ENCODE measurements at regions not wholly inside any gene's neighbourhood (a gene's known extent, or its start where the extent isn't known, plus 50 kb on each side); places are given as distances from the start of the nearest gene placed in this dataset.

DNA sequence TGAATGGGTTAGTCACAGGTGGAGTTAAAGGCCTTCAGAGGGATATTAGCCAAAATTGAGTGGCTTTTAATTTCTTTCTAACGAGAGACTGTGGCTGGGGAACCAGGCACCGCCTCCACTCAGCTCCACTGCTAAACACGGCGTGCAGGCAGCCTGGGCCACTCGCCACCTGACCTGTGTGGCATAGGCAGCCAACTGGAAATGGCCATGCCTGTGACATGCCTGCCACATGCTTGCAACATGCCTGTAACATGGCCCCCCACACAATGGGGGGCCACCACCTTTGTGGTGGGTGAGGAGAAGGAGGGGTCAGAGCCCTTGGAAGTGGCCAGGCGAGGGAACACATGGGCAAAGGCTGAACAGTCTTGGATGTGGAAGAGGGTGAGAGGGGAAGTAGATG, 60.1 kb upstream of the PAX2 start:
- H3K36me3 ChIP-seq: no peaks in the 10 kb centered on the region
- H3K9me3 ChIP-seq: no peaks in the 10 kb centered on the region
- intact Hi-C loops (cut with DNase I): no loop called here
- H3K4me3 ChIP-seq: no peak overlapping the region
- TF ChIP-seq POLR2AphosphoS5 (IDR thresholded peaks at IDR 0.05) (no peak), EP300 (IDR thresholded peaks at IDR 0.05) (no peak), POLR2A (IDR thresholded peaks at IDR 0.05; ENCODE audit: low read depth) (no peak)
- TF ChIP-seq, protein P1, sequence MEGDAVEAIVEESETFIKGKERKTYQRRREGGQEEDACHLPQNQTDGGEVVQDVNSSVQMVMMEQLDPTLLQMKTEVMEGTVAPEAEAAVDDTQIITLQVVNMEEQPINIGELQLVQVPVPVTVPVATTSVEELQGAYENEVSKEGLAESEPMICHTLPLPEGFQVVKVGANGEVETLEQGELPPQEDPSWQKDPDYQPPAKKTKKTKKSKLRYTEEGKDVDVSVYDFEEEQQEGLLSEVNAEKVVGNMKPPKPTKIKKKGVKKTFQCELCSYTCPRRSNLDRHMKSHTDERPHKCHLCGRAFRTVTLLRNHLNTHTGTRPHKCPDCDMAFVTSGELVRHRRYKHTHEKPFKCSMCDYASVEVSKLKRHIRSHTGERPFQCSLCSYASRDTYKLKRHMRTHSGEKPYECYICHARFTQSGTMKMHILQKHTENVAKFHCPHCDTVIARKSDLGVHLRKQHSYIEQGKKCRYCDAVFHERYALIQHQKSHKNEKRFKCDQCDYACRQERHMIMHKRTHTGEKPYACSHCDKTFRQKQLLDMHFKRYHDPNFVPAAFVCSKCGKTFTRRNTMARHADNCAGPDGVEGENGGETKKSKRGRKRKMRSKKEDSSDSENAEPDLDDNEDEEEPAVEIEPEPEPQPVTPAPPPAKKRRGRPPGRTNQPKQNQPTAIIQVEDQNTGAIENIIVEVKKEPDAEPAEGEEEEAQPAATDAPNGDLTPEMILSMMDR (IDR thresholded peaks at IDR 0.05): no peak
- H3K27ac ChIP-seq (replicated peaks in 1 of 4): no peak overlapping the region
- DNase-seq (ENCODE audit: extremely low spot score): no peak
- peaks cover 0 to 8% (median 6%) of the 10 kb centered on the region in 4 donors for H3K4me1 ChIP-seq
- 39% methylated on average over 6 of the region's 6 CpGs for WGBS
- peaks cover 0 to 99% (median 46%) of the 10 kb centered on the region in 4 donors for H3K27me3 ChIP-seq

DNA sequence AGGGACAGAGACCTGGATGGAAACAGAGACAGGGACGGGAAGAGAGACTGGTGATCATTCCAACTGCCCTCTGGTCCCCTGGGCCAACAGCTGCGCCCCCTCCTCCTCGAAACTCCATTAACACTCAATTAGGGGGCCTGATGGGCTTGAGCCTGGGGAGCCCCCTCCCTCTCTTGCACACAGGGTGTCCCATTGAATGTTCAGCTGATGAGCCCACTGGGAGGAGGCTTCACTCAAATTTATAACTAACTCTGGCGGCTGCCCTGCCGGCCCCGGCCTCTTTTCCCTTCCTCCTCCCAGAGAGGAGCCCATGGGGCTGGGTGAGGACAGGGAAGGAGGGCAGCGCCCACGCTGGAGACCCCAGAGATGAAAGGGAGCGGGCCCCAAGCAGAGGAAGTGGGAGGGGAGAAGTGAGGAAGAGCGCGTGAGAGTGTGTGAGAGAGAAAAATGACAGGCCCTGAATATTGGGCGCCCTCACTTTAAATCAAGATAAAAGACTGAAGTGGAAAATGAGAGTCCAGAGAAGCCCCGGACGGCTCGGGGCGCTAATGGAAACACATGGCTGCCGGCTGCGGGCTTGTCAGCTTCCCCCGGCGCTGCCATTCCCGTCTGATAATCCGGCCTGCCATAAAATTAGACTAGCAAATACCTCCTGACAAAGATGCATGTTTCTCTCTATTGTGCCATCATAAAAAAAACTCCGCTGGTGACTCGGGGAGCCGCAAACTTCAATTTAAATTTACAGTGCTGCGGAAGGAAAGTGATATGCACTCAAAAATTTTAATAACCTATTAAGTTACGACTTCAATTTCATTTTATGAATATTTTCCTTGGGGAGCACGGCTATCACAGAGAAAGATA, 58.0 kb upstream of the PAX2 start:
- intact Hi-C loops (cut with DNase I): no loop called here
- no peak for TF ChIP-seq EP300 (IDR thresholded peaks at IDR 0.05)
- TF ChIP-seq POLR2AphosphoS5 (IDR thresholded peaks at IDR 0.05): no peak
- TF ChIP-seq, protein P1 (IDR thresholded peaks at IDR 0.05): no peak
- no peak for TF ChIP-seq POLR2A (IDR thresholded peaks at IDR 0.05; ENCODE audit: low read depth)
- Histone ChIP-seq H3K4me1 (no peaks in the 10 kb centered on the region), H3K9me3 (no peaks in the 10 kb centered on the region), H3K27me3 (peaks cover 0 to 94% (median 28%) of the 10 kb centered on the region in 4 donors), H3K4me3 (no peak overlapping the region), H3K36me3 (no peaks in the 10 kb centered on the region), H3K27ac (replicated peaks in 1 of 4) (no peak overlapping the region)
- WGBS: 17% methylated on average over 28 of the region's 28 CpGs
- no peak for DNase-seq (ENCODE audit: extremely low spot score)

DNA sequence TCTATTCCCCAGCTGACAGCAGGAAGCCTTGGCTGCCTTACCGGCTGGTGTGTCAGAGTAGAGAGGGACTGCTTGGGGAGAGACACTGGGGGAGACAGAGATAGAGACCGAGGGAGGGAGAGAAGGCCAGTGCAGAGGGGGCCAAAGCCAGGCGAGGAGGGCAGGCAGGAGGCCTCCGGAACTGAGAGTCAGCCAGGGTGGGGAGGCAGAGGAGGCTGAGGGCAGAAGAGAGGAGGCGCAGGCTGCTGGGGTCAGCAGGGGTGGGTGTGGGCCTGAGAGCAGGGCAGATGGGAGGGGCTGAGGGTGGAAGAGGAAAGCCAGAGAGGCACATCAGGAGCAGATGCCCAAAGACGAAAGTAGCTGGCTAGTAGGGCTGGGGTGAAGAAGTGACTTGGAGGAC, 57.2 kb upstream of the PAX2 start:
- Histone ChIP-seq H3K4me1 (no peaks in the 10 kb centered on the region), H3K36me3 (no peaks in the 10 kb centered on the region), H3K4me3 (no peak overlapping the region), H3K9me3 (no peaks in the 10 kb centered on the region), H3K27me3 (peaks cover 0 to 87% (median 25%) of the 10 kb centered on the region in 4 donors), H3K27ac (replicated peaks in 1 of 4) (no peak overlapping the region)
- DNase-seq (ENCODE audit: extremely low spot score): no peak
- TF ChIP-seq POLR2AphosphoS5 (IDR thresholded peaks at IDR 0.05): no peak
- TF ChIP-seq POLR2A (IDR thresholded peaks at IDR 0.05; ENCODE audit: low read depth): no peak
- no peak for TF ChIP-seq EP300 (IDR thresholded peaks at IDR 0.05)
- TF ChIP-seq, protein P1 (IDR thresholded peaks at IDR 0.05): no peak
- intact Hi-C loops (cut with DNase I): no loop called here
- 17% methylated on average over 6 of the region's 6 CpGs for WGBS

DNA sequence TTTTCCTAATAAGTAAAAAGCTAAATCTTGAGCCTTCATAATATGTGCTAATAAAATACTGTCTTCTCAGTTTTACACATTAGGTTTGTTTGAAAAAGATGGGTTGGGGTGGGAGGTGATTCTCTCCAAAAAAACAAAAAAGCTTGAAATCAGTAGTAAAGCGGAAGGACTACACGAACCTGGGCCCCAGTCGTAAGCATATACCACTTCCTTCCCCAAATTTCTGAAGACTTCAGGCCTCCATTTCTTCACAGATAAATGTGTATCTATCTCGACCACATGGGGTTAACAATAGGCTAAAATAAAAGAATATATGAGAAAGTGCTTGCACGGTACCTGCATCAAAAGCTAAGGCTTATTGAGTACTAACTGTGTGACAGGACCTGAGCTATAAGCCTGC, 51.6 kb upstream of the PAX2 start:
- Histone ChIP-seq H3K4me1 (no peaks in the 10 kb centered on the region), H3K36me3 (no peaks in the 10 kb centered on the region), H3K27me3 (peaks cover 0 to 53% (median 2%) of the 10 kb centered on the region in 4 donors), H3K27ac (replicated peaks in 1 of 4) (no peak overlapping the region), H3K9me3 (no peaks in the 10 kb centered on the region), H3K4me3 (no peak overlapping the region)
- no peak for DNase-seq (ENCODE audit: extremely low spot score)
- WGBS: 57% methylated on average over 5 of the region's 5 CpGs
- intact Hi-C loops (cut with DNase I): no loop called here
- TF ChIP-seq EP300 (IDR thresholded peaks at IDR 0.05) (no peak), POLR2AphosphoS5 (IDR thresholded peaks at IDR 0.05) (no peak), POLR2A (IDR thresholded peaks at IDR 0.05; ENCODE audit: low read depth) (no peak)
- TF ChIP-seq, protein P1 (IDR thresholded peaks at IDR 0.05): no peak
